GM23338 (cell line): ENCODE measurements at regions not wholly inside any gene's neighbourhood (a gene's known extent, or its start where the extent isn't known, plus 50 kb on each side); places are given as distances from the start of the nearest gene placed in this dataset.

Experiments
- ATAC-seq: fragments of 200-7000 bp; cut with Tn5 transposase; 3 replicates; pipeline ENCODE4 v1.9.1; 2020
- DNase-seq: peaks from one replicate; pipeline ENCODE4 v3.0.0-alpha.2; 2015; ENCODE audit warnings: low spot score
- H2AFZ ChIP-seq: fragments of 200-600 bp; sonication (generic); 2 replicates; pipeline ENCODE4 v1.8.0; 2016; ENCODE audit warnings: antibody characterized with exemption, mild to moderate bottlenecking, moderate library complexity
- H3F3A ChIP-seq: fragments of 200-600 bp; sonication (generic); replicated peaks from 2 replicates; pipeline ENCODE4 v1.8.0; 2017; ENCODE audit warnings: antibody characterized with exemption, mixed run types, low read depth
- H3K27ac ChIP-seq: fragments of 200-600 bp; sonication (generic); 2 replicates; pipeline ENCODE4 v1.6.1; 2016; ENCODE audit warnings: low read depth
- H3K27me3 ChIP-seq: fragments of 200-600 bp; sonication (generic); 2 replicates; pipeline ENCODE4 v1.8.0; 2016; ENCODE audit warnings: mild to moderate bottlenecking, mixed run types, moderate library complexity; ENCODE audit not compliant: insufficient read depth
- H3K36me3 ChIP-seq: fragments of 200-600 bp; sonication (generic); 2 replicates; pipeline ENCODE4 v1.8.0; 2016; ENCODE audit warnings: mild to moderate bottlenecking; ENCODE audit not compliant: insufficient read depth
- H3K4me1 ChIP-seq: fragments of 200-600 bp; sonication (generic); 2 replicates; pipeline ENCODE4 v1.8.0; 2016; ENCODE audit warnings: mild to moderate bottlenecking, moderate library complexity; ENCODE audit not compliant: insufficient read depth
- H3K4me2 ChIP-seq: fragments of 200-600 bp; sonication (generic); 2 replicates; pipeline ENCODE4 v1.7.1; 2017; ENCODE audit warnings: mixed run types
- H3K4me3 ChIP-seq: fragments of 200-600 bp; sonication (generic); 2 replicates; pipeline ENCODE4 v1.6.1; 2016; ENCODE audit warnings: mixed run types
- H3K79me2 ChIP-seq: fragments of 200-600 bp; sonication (generic); replicated peaks from 2 replicates; pipeline ENCODE4 v1.8.0; 2017; ENCODE audit warnings: mild to moderate bottlenecking; ENCODE audit not compliant: insufficient read depth
- H3K9me2 ChIP-seq: fragments of 200-600 bp; sonication (generic); 2 replicates; pipeline ENCODE4 v1.8.0; 2017; ENCODE audit not compliant: insufficient read depth
- H4K20me1 ChIP-seq: fragments of 200-600 bp; sonication (generic); replicated peaks from 2 replicates; pipeline ENCODE4 v1.8.0; 2017; ENCODE audit warnings: mild to moderate bottlenecking; ENCODE audit not compliant: insufficient read depth
- H3K27ac Mint-ChIP-seq: 2 replicates; pipeline ENCODE4 v1.8.0; 2020; ENCODE audit warnings: inconsistent platforms, mild to moderate bottlenecking, moderate library complexity, mixed read lengths
- H3K27me3 Mint-ChIP-seq: 3 replicates; pipeline ENCODE4 v1.8.0; 2022; ENCODE audit warnings: low read depth, mild to moderate bottlenecking, moderate library complexity, mixed read lengths, inconsistent platforms; ENCODE audit not compliant: insufficient read depth, poor library complexity
- H3K36me3 Mint-ChIP-seq: 3 replicates; pipeline ENCODE4 v1.8.0; 2021; ENCODE audit warnings: low read depth, mild to moderate bottlenecking, inconsistent platforms, moderate library complexity, mixed read lengths
- H3K4me1 Mint-ChIP-seq: 3 replicates; pipeline ENCODE4 v1.8.0; 2020; ENCODE audit warnings: mild to moderate bottlenecking, inconsistent platforms, mixed read lengths
- H3K4me3 Mint-ChIP-seq: 3 replicates; pipeline ENCODE4 v1.8.0; 2021; ENCODE audit warnings: moderate library complexity, mild to moderate bottlenecking, inconsistent platforms, mixed read lengths
- H3K9me3 Mint-ChIP-seq: 3 replicates; pipeline ENCODE4 v1.8.0; 2020; ENCODE audit warnings: moderate library complexity, mild to moderate bottlenecking, inconsistent platforms, mixed read lengths
- CREB1 ChIP-seq: fragments of 250-450 bp; sonication (Bioruptor Pico); IDR thresholded peaks from 2 replicates; pipeline ENCODE4 v1.5.0; 2020; ENCODE audit warnings: low read depth, mild to moderate bottlenecking, moderate library complexity
- CTCF ChIP-seq, 2 experiments: fragments of 200-600 bp in 1 of 2; sonication (generic) in 1 of 2; conservative IDR thresholded peaks; 2 replicates each; pipeline versions ENCODE4 v1.5.1 to v1.6.1; 2016 to 2017; ENCODE audit warnings: antibody characterized with exemption in 2 of 2, low read depth in 2 of 2, mild to moderate bottlenecking in 2 of 2, moderate library complexity in 1 of 2
- ETS1 ChIP-seq: IDR thresholded peaks from 2 replicates; pipeline ENCODE4 v1.6.1; 2016; ENCODE audit warnings: antibody characterized with exemption
- EZH2 ChIP-seq: fragments of 200-600 bp; sonication (generic); IDR thresholded peaks from one replicate; pipeline ENCODE4 v1.8.0; 2017; ENCODE audit warnings: antibody characterized with exemption, mild to moderate bottlenecking, low read depth; ENCODE audit not compliant: unreplicated experiment
- EZH2phosphoT487 ChIP-seq: fragments of 200-600 bp; sonication (generic); IDR thresholded peaks from one replicate; pipeline ENCODE4 v1.8.1; 2018; ENCODE audit warnings: antibody characterized with exemption; ENCODE audit not compliant: unreplicated experiment
- JUNB ChIP-seq: IDR thresholded peaks from one replicate; pipeline ENCODE4 v1.6.1; 2016; ENCODE audit warnings: antibody characterized with exemption; ENCODE audit not compliant: unreplicated experiment
- NANOG ChIP-seq: IDR thresholded peaks from 2 replicates; pipeline ENCODE4 v1.6.1; 2016; ENCODE audit warnings: antibody characterized with exemption, borderline replicate concordance
- POLR2AphosphoS5 ChIP-seq: IDR thresholded peaks from 2 replicates; pipeline ENCODE4 v1.6.1; 2016; ENCODE audit warnings: antibody characterized with exemption, low read depth
- REST ChIP-seq: IDR thresholded peaks from one replicate; pipeline ENCODE4 v1.6.1; 2018; ENCODE audit warnings: antibody characterized with exemption; ENCODE audit not compliant: unreplicated experiment
- STAT1 ChIP-seq: IDR thresholded peaks from one replicate; pipeline ENCODE4 v1.6.1; 2016; ENCODE audit warnings: antibody characterized with exemption; ENCODE audit not compliant: unreplicated experiment
- ZNF114 ChIP-seq: fragments of 250-450 bp; sonication (Bioruptor Pico); IDR thresholded peaks from 2 replicates; pipeline ENCODE4 v1.5.0; 2020; ENCODE audit warnings: mild to moderate bottlenecking, moderate library complexity
- ZNF331 ChIP-seq: fragments of 250-450 bp; sonication (Bioruptor Pico); IDR thresholded peaks from 2 replicates; pipeline ENCODE4 v1.5.0; 2020; ENCODE audit warnings: low read depth, mild to moderate bottlenecking, moderate library complexity
- ZNF462 ChIP-seq: fragments of 250-450 bp; sonication (Bioruptor Pico); IDR thresholded peaks from 2 replicates; pipeline ENCODE4 v1.5.0; 2020; ENCODE audit warnings: mild to moderate bottlenecking, moderate library complexity

- TF ChIP-seq CREB1 (CRISPR knock-in tag) (no peak), STAT1 (no peak), POLR2AphosphoS5 (no peak), NANOG (no peak), ZNF331 (no peak), ZNF114 (no peak), EZH2 (no peak), ETS1 (no peak), REST (no peak), CTCF (conservative IDR thresholded peaks at IDR 0.05; ENCODE audit: low read depth in 2 of 2) (no peak), ZNF462 (no peak), JUNB (no peak), EZH2phosphoT487 (no peak)
- no peak overlapping the region for H3K4me2 ChIP-seq
- DNase-seq = no peak
- no peak overlapping the region for H3K27ac ChIP-seq
- H3K79me2 ChIP-seq = no peaks in the 10 kb centered on the region
- no peaks in the 10 kb centered on the region for H3K9me3 Mint-ChIP-seq
- no peaks in the 10 kb centered on the region for H3K27me3 ChIP-seq
- no peak overlapping the region for H2AFZ ChIP-seq
- H3K36me3 Mint-ChIP-seq = no peaks in the 10 kb centered on the region
- H3K27me3 Mint-ChIP-seq = no peaks in the 10 kb centered on the region
- 0 out of 3 replicates have a peak, but pooled peaks cover 2% of the 10 kb centered on the region for H3K4me1 Mint-ChIP-seq
- H4K20me1 ChIP-seq = no peaks in the 10 kb centered on the region
- peaks cover 3% of the 10 kb centered on the region; the same call in 1 of the 2 replicates for H3K4me1 ChIP-seq
- no peak overlapping the region for H3K4me3 Mint-ChIP-seq
- no peaks in the 10 kb centered on the region for H3K9me2 ChIP-seq
- H3K36me3 ChIP-seq = no peaks in the 10 kb centered on the region
- no peaks in the 10 kb centered on the region for H3F3A ChIP-seq
- ATAC-seq = no peak
- no peak overlapping the region for H3K27ac Mint-ChIP-seq
- H3K4me3 ChIP-seq = no peak overlapping the region
Observed at GRCh38 chr11:7874056-7874455, 57.0 kb downstream of the OR10A6 start.
